ENCODE measurements at regions not wholly inside any gene's neighbourhood (a gene's known extent, or its start where the extent isn't known, plus 50 kb on each side); places are given as distances from the start of the nearest gene placed in this dataset.

- TF ChIP-seq CTCF (IDR thresholded peaks at IDR 0.05) (no peak), REST (IDR thresholded peaks at IDR 0.05; ENCODE audit: insufficient read depth in 1 of 2, low read depth in 2 of 2, low read length in 1 of 2) (no peak), TCF7L2 (IDR thresholded peaks at IDR 0.05; ENCODE audit: low read depth, low read length) (no peak), POLR2AphosphoS5 (IDR thresholded peaks at IDR 0.05; ENCODE audit: low read depth, low read length) (no peak)
Measured at GRCh38 chr11:25602959-25603358, 729.0 kb upstream of the ANO3 start.
